Mucosa of descending colon (tissue), 3 donors: ENCODE measurements at regions not wholly inside any gene's neighbourhood (a gene's known extent, or its start where the extent isn't known, plus 50 kb on each side); places are given as distances from the start of the nearest gene placed in this dataset.

ENCODE experiments used
- ATAC-seq: fragments of 200-7000 bp; cut with Tn5 transposase; one replicate; pipeline ENCODE4 v1.9.1; 2020; ENCODE audit warnings: mild to moderate bottlenecking, moderate library complexity
- DNase-seq, 3 donors: peaks; one replicate each; pipeline ENCODE4 v3.0.0-alpha.2; 2020
- H3K36me3 ChIP-seq: fragments of 200-600 bp; one replicate; pipeline ENCODE4 v1.8.0; 2021; ENCODE audit warnings: low read depth, mild to moderate bottlenecking
- H3K4me1 ChIP-seq: fragments of 200-600 bp; one replicate; pipeline ENCODE4 v1.8.0; 2021; ENCODE audit warnings: low read depth, mild to moderate bottlenecking
- H3K4me3 ChIP-seq: fragments of 200-600 bp; one replicate; pipeline ENCODE4 v1.8.0; 2021; ENCODE audit warnings: mild to moderate bottlenecking
- H3K9me3 ChIP-seq: fragments of 200-600 bp; one replicate; pipeline ENCODE4 v1.8.0; 2021; ENCODE audit warnings: mild to moderate bottlenecking
- CTCF ChIP-seq: fragments of 200-600 bp; IDR thresholded peaks from one replicate; pipeline ENCODE4 v1.8.0; 2022; ENCODE audit warnings: antibody characterized with exemption, mild to moderate bottlenecking
- intact Hi-C, 2 donors: fragments of 100-400 bp; cut with DNase I in 1 of 2; cut with micrococcal nuclease in 1 of 2; formaldehyde crosslinking; loops; one replicate each; pipeline versions ENCODE4 v1.11.0 to v1.11.1; 2022; cut with DNase I, micrococcal nuclease
- donor health status: DM: no; HTN: no; CAD: no; lungs with moderate emphysema.
- donor health status: DM: no; HTN: no; CAD: no.
- donor health status: DM: no; HTN: yes; CAD: no.

- Histone ChIP-seq H3K36me3 (no peaks in the 10 kb centered on the region), H3K9me3 (no peaks in the 10 kb centered on the region), H3K4me1 (no peaks in the 10 kb centered on the region), H3K4me3 (no peak overlapping the region)
- DNase-seq, result no peak
- intact Hi-C loops, result no loop called here
- TF ChIP-seq CTCF, result no peak
- no peak for ATAC-seq
Observed at GRCh38 chr5:113871972-113872371, 358.5 kb downstream of the YTHDC2 start.

- H3K4me3 ChIP-seq, result no peak overlapping the region
- H3K4me1 ChIP-seq, result no peaks in the 10 kb centered on the region
- ATAC-seq (no peak), DNase-seq (no peak)
- intact Hi-C loops, result no loop called here
- H3K9me3 ChIP-seq, result no peaks in the 10 kb centered on the region
- no peaks in the 10 kb centered on the region for H3K36me3 ChIP-seq
- no peak for TF ChIP-seq CTCF
Observed at GRCh38 chr5:113875096-113875495, 361.6 kb downstream of the YTHDC2 start.

DNA sequence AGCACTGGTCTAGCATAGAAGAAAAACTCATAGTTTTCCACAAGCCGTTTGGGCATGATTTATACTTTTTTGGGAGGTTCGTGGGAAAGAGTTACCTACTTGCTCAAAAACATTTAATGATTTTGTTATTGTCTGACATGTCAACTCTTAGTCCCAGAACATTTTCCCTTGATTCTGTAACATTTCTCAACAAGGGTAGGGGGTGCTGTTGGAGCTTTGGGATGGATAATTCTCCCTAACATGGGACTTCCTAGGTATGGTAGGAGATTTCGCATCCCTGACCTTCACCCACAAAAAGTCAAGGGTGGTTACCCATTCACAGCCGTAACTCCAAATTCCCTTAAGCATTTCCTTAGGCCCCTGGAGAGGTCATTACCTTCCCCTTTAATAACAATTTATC, 378.0 kb downstream of the YTHDC2 start:
- H3K9me3 ChIP-seq, result no peaks in the 10 kb centered on the region
- no peaks in the 10 kb centered on the region for H3K4me1 ChIP-seq
- TF ChIP-seq CTCF, result no peak
- no peaks in the 10 kb centered on the region for H3K36me3 ChIP-seq
- no peak overlapping the region for H3K4me3 ChIP-seq
- DNase-seq, result no peak
- intact Hi-C loops, result no loop called here
- no peak for ATAC-seq

DNA sequence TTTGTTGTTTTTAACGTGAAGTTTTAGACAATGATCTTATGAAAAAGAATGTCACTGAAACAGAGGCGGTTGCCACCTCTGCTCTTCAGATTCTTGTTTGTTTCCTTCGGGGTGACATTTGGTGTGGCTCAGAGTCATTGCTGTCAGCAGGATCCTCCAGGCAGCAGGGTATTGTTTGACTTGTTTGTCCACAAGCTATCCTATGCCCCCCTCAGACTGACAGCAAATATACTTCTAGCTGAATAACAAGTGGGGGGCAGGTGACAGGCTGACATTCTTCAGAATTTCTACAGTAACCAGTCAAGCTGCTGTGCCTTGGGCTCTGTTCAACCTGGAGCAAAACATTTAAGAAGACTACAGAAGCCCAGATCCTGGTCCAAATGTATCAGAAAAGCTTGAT, 383.3 kb downstream of the YTHDC2 start:
- ATAC-seq (no peak), DNase-seq (no peak)
- no peaks in the 10 kb centered on the region for H3K4me1 ChIP-seq
- H3K9me3 ChIP-seq, result no peaks in the 10 kb centered on the region
- no peaks in the 10 kb centered on the region for H3K36me3 ChIP-seq
- intact Hi-C loops, result no loop called here
- no peak overlapping the region for H3K4me3 ChIP-seq
- TF ChIP-seq CTCF, result no peak

DNA sequence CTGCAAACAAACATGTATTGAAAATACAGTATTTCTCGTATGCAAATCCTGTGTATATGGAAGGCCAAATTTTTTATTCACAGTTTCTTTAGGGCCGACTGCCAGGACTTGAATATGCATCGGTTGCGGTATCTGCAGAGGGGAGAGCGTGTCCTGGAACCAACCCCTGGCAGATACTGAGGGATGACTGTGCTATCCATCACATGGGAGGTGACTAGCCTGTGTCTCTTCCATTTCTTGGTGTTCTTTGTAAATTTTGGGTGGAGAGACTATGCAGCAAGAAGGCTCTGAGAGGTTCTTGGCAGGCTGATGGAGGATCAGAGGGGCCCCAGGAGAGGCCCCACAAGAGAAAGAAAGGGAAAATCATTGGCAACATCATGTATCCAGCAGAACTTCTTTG, 384.3 kb downstream of the YTHDC2 start:
- Histone ChIP-seq H3K4me3 (no peak overlapping the region), H3K9me3 (no peaks in the 10 kb centered on the region), H3K4me1 (no peaks in the 10 kb centered on the region), H3K36me3 (no peaks in the 10 kb centered on the region)
- DNase-seq, result no peak
- intact Hi-C loops, result no loop called here
- no peak for ATAC-seq
- TF ChIP-seq CTCF, result no peak

GRCh38 chr5:113900141-113900540, 386.6 kb downstream of the YTHDC2 start:
- intact Hi-C loops, result no loop called here

More at GRCh38 chr5:113900141-113900540, 386.6 kb downstream of the YTHDC2 start:
- ATAC-seq (no peak), DNase-seq (no peak)
- Histone ChIP-seq H3K9me3 (no peaks in the 10 kb centered on the region), H3K36me3 (no peaks in the 10 kb centered on the region), H3K4me3 (no peak overlapping the region), H3K4me1 (no peaks in the 10 kb centered on the region)
- TF ChIP-seq CTCF, result no peak
